ENCODE measurements at regions not wholly inside any gene's neighbourhood (a gene's known extent, or its start where the extent isn't known, plus 50 kb on each side); places are given as distances from the start of the nearest gene placed in this dataset.
"Not testable (repeated sequence)": the region's sequence is repeated elsewhere in the genome, so short reads cannot be mapped to it uniquely, and the experiment has no call there.

GRCh38 chr14:105917933-105918436, 391.6 kb downstream of the TMEM121 start:
- no peak for DNase-seq (ENCODE audit: low read depth)
- no peak for TF ChIP-seq CTCF (IDR thresholded peaks at IDR 0.05; ENCODE audit: insufficient read depth, low read length)

GRCh38 chr14:105918496-105919262, 392.3 kb downstream of the TMEM121 start:
- no peak for TF ChIP-seq CTCF (IDR thresholded peaks at IDR 0.05; ENCODE audit: insufficient read depth, low read length)
- no peak for DNase-seq (ENCODE audit: low read depth)
- H3K4me3 ChIP-seq (ENCODE audit: low read depth, low read length), result no peak overlapping the region

More at GRCh38 chr14:105917933-105918436, 391.6 kb downstream of the TMEM121 start:
- H3K4me3 ChIP-seq (ENCODE audit: low read depth, low read length), result no peak overlapping the region

- no peak overlapping the region for H3K4me3 ChIP-seq (ENCODE audit: low read depth, low read length)
- no peak for TF ChIP-seq CTCF (IDR thresholded peaks at IDR 0.05; ENCODE audit: insufficient read depth, low read length)
- DNase-seq (ENCODE audit: low read depth), result no peak
Measured at GRCh38 chr14:105919458-105920150, 393.2 kb downstream of the TMEM121 start.

GRCh38 chr14:105920151-105920700, 393.8 kb downstream of the TMEM121 start:
- not testable (repeated sequence) for DNase-seq (ENCODE audit: low read depth); H3K4me3 ChIP-seq (ENCODE audit: low read depth, low read length)

GRCh38 chr14:105920803-105921755, 394.7 kb downstream of the TMEM121 start:
- H3K4me3 ChIP-seq (ENCODE audit: low read depth, low read length); DNase-seq (ENCODE audit: low read depth): not testable (repeated sequence)

- H3K4me3 ChIP-seq (ENCODE audit: low read depth, low read length); DNase-seq (ENCODE audit: low read depth): not testable (repeated sequence)
Measured at GRCh38 chr14:105921781-105922180, 395.4 kb downstream of the TMEM121 start.

- DNase-seq (ENCODE audit: low read depth); H3K4me3 ChIP-seq (ENCODE audit: low read depth, low read length): not testable (repeated sequence)
Measured at GRCh38 chr14:105923520-105924191, 397.3 kb downstream of the TMEM121 start.

GRCh38 chr14:105924951-105925591, 398.7 kb downstream of the TMEM121 start:
- no peak for TF ChIP-seq CTCF (IDR thresholded peaks at IDR 0.05; ENCODE audit: insufficient read depth, low read length)
- no peak overlapping the region for H3K4me3 ChIP-seq (ENCODE audit: low read depth, low read length)
- DNase-seq (ENCODE audit: low read depth), result no peak
